Adipocyte (in vitro differentiated cells): ENCODE measurements at regions not wholly inside any gene's neighbourhood (a gene's known extent, or its start where the extent isn't known, plus 50 kb on each side); places are given as distances from the start of the nearest gene placed in this dataset.

Experiments
- DNase-seq: peaks from one replicate; pipeline ENCODE4 v3.0.0-alpha.2; 2015; ENCODE audit warnings: low read depth
- H3K27me3 ChIP-seq: replicated peaks from 2 replicates; pipeline ENCODE4 v1.7.0; 2013; ENCODE audit warnings: mild to moderate bottlenecking, low read length, moderate library complexity; ENCODE audit not compliant: control insufficient read depth, insufficient read depth
- H3K36me3 ChIP-seq: 2 replicates; pipeline ENCODE4 v1.7.0; 2013; ENCODE audit warnings: low read length, mild to moderate bottlenecking, moderate library complexity; ENCODE audit not compliant: control insufficient read depth, insufficient read depth, severe bottlenecking
- H3K4me1 ChIP-seq: 2 replicates; pipeline ENCODE4 v1.7.0; 2013; ENCODE audit warnings: mild to moderate bottlenecking, low read length, moderate library complexity; ENCODE audit not compliant: control insufficient read depth, insufficient read depth
- H3K4me3 ChIP-seq: 2 replicates; pipeline ENCODE4 v1.7.0; 2013; ENCODE audit warnings: mild to moderate bottlenecking, low read length, moderate library complexity
- H3K9ac ChIP-seq: 2 replicates; pipeline ENCODE4 v1.7.0; 2013; ENCODE audit warnings: mild to moderate bottlenecking, low read length, moderate library complexity
- H3K9me3 ChIP-seq: 2 replicates; pipeline ENCODE4 v1.7.0; 2013; ENCODE audit warnings: mild to moderate bottlenecking, low read length, moderate library complexity; ENCODE audit not compliant: control insufficient read depth

DNA sequence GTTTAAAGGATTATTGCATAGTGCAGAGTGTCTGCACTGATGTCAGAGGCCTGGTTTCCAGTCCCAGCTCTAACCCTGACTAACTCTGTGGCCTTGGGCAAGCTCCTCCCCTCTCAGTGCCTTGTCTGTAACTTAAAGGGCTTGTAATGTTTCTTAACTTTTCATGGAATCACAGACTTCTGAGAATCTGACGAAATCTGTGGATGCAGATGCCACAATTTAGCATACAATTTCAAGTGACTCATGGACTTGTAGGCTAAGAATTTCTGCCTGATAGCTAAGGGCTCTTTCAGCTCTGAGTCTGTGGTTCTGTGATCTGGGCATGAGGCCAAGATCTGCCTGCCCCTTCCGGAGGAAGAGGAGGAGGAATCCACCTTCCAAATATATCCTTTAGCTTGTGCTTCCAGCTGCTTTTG is 236.9 kb downstream of the AR start:
- H3K4me1 ChIP-seq, result peaks cover 16% of the 10 kb centered on the region
- peak overlapping the region; percentile 75 for H3K9ac ChIP-seq
- no peaks in the 10 kb centered on the region for H3K36me3 ChIP-seq
- H3K27me3 ChIP-seq, result peaks cover 4% of the 10 kb centered on the region
- H3K9me3 ChIP-seq, result peaks cover 5% of the 10 kb centered on the region
- peak; percentile 84 for DNase-seq
- H3K4me3 ChIP-seq, result peak overlapping the region; percentile 31

DNA sequence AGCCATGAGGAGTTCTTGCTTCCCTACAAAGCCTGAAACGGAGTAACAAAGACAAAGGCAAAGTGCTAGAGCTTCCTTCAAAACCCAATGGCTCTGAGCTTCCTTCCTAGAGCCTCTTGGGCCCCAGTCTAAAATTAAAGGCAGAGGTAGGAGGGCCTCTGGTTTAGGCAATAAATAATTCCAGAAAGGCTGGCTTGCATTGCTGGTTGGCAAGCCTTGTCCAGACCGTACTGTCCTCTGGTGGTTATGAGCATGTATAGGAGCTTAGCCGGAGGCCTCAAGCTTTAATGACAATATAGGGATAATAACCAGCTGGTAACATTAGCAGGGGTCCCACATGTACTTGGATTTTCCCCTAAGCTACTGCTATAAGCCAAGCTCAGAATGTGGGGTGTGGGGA is 237.3 kb downstream of the AR start:
- Histone ChIP-seq H3K27me3 (peaks cover 4% of the 10 kb centered on the region), H3K36me3 (no peaks in the 10 kb centered on the region), H3K9me3 (peaks cover 5% of the 10 kb centered on the region), H3K9ac (peak overlapping the region; percentile 65), H3K4me3 (peak overlapping the region; percentile 31), H3K4me1 (peaks cover 16% of the 10 kb centered on the region)
- peak; percentile 38 for DNase-seq

DNA sequence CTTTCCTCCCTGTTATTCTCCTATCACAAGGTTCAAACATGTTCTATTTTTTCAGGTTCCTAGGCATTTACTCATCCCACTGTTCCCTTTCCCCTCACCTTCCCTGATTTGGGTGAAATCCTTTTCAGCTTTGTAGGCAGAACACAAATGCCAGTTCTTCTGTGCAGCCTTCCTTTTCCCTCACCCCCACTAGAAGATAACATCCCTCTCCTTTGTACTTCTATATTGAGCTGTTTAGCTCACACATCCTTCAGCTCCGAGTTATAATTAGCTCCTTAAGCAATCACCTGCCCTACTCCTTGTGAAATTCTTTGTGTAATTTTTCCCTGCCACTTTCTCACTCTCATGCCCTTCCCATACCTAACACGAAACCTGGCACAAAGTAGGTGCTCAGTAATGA is 240.9 kb downstream of the AR start:
- Histone ChIP-seq H3K27me3 (peaks cover 4% of the 10 kb centered on the region), H3K9me3 (no peaks in the 10 kb centered on the region), H3K4me1 (peaks cover 16% of the 10 kb centered on the region), H3K4me3 (no peak overlapping the region), H3K9ac (no peak overlapping the region), H3K36me3 (no peaks in the 10 kb centered on the region)
- DNase-seq, result no peak

DNA sequence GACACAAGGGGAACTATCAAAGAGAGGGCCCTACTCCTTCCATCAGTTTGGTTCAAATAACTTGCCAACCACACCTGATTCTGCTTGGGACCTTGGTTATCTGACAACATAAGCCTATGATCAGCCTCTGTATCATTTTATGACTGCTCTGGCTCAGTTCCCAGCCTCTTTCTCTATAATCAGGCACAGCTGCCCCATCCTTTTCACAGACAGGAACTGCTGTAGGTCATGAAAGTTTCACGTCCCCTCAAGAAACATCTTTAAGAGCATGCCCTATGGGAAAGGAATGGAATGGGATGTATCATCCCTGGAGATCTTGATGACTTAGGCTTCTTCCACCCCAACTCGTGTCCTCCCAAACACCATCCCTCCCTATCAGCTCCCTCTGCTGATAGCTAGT is 243.4 kb downstream of the AR start:
- Histone ChIP-seq H3K27me3 (peaks cover 4% of the 10 kb centered on the region), H3K9ac (no peak overlapping the region), H3K4me1 (no peaks in the 10 kb centered on the region), H3K36me3 (no peaks in the 10 kb centered on the region), H3K4me3 (no peak overlapping the region), H3K9me3 (no peaks in the 10 kb centered on the region)
- DNase-seq, result no peak

DNA sequence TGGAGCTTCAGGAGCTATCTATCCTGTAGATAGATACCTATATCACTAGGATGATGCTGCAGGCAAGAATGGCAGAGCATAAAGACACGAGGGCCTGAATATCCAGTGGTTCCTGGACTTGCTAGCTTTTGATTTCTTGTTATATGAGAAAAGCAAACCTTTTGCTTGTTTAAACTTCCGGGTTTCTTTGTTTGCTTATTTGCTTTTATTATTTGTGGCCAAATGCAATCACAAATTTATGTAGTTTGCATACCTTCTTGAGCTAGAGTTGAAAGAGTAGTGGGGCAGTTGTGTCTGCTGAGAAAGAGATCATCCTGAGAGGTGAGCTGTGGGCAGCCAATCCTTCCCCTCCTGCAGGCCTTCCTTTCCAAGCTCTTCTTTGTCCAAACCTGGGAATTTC is 245.7 kb downstream of the AR start:
- no peak overlapping the region for H3K4me3 ChIP-seq
- no peaks in the 10 kb centered on the region for H3K4me1 ChIP-seq
- H3K9ac ChIP-seq, result no peak overlapping the region
- H3K27me3 ChIP-seq, result peaks cover 8% of the 10 kb centered on the region
- no peaks in the 10 kb centered on the region for H3K36me3 ChIP-seq
- no peak for DNase-seq
- no peaks in the 10 kb centered on the region for H3K9me3 ChIP-seq
